Hepatocyte (in vitro differentiated cells): ENCODE measurements at regions not wholly inside any gene's neighbourhood (a gene's known extent, or its start where the extent isn't known, plus 50 kb on each side); places are given as distances from the start of the nearest gene placed in this dataset.

Experiments
- DNase-seq: peaks from one replicate; pipeline ENCODE4 v3.0.0-alpha.2; 2016; ENCODE audit warnings: low spot score
- H2AFZ ChIP-seq: fragments of 200-600 bp; sonication (generic); 2 replicates; pipeline ENCODE4 v1.6.0; 2016; ENCODE audit warnings: antibody characterized with exemption, mild to moderate bottlenecking
- H3K27ac ChIP-seq: fragments of 200-600 bp; sonication (generic); 2 replicates; pipeline ENCODE4 v1.5.1; 2016; ENCODE audit warnings: mild to moderate bottlenecking
- H3K27me3 ChIP-seq: fragments of 200-600 bp; sonication (generic); 2 replicates; pipeline ENCODE4 v1.6.1; 2016
- H3K36me3 ChIP-seq: fragments of 200-600 bp; sonication (generic); replicated peaks from 2 replicates; pipeline ENCODE4 v1.5.1; 2016; ENCODE audit warnings: low read depth; ENCODE audit not compliant: insufficient read depth
- H3K4me1 ChIP-seq: fragments of 200-600 bp; sonication (generic); 2 replicates; pipeline ENCODE4 v1.5.1; 2016; ENCODE audit warnings: mild to moderate bottlenecking, moderate library complexity; ENCODE audit not compliant: insufficient read depth
- H3K4me2 ChIP-seq: fragments of 200-600 bp; sonication (generic); 2 replicates; pipeline ENCODE4 v1.6.0; 2016
- H3K4me3 ChIP-seq: fragments of 200-600 bp; sonication (generic); 2 replicates; pipeline ENCODE4 v1.5.1; 2016; ENCODE audit warnings: mild to moderate bottlenecking
- H3K79me2 ChIP-seq: fragments of 200-600 bp; sonication (generic); 2 replicates; pipeline ENCODE4 v1.6.0; 2017; ENCODE audit warnings: mild to moderate bottlenecking
- H3K9me2 ChIP-seq: fragments of 200-600 bp; sonication (generic); replicated peaks from 2 replicates; pipeline ENCODE4 v1.6.0; 2017; ENCODE audit warnings: mild to moderate bottlenecking; ENCODE audit not compliant: insufficient read depth
- H3K9me3 ChIP-seq: fragments of 200-600 bp; sonication (generic); 2 replicates; pipeline ENCODE4 v1.5.1; 2016; ENCODE audit warnings: low read depth, mild to moderate bottlenecking
- H4K20me1 ChIP-seq: fragments of 200-600 bp; sonication (generic); 2 replicates; pipeline ENCODE4 v1.6.0; 2016; ENCODE audit warnings: mild to moderate bottlenecking; ENCODE audit not compliant: insufficient read depth, poor library complexity, severe bottlenecking
- EZH2 ChIP-seq: fragments of 200-600 bp; sonication (generic); IDR thresholded peaks from 2 replicates; pipeline ENCODE4 v1.6.1; 2016; ENCODE audit warnings: antibody characterized with exemption, mild to moderate bottlenecking, borderline replicate concordance
- EZH2phosphoT487 ChIP-seq: fragments of 200-600 bp; sonication (generic); IDR thresholded peaks from one replicate; pipeline ENCODE4 v1.6.1; 2018; ENCODE audit warnings: antibody characterized with exemption, mild to moderate bottlenecking, low read depth, moderate library complexity; ENCODE audit not compliant: unreplicated experiment, severe bottlenecking
- WGBS: methylation state at CpG from one replicate; pipeline ENCODE4 v1.1.6; 2016; ENCODE audit warnings: low lambda C conversion rate; ENCODE audit errors: missing lambda C conversion rate; 5-methylcytosine and 5-hydroxymethylcytosine counted together
- TF ChIP-seq, protein P1 (sequence below): fragments of 200-600 bp; sonication (generic); IDR thresholded peaks from 2 replicates; pipeline ENCODE4 v1.5.1; 2016; ENCODE audit warnings: antibody characterized with exemption, mild to moderate bottlenecking; ENCODE audit not compliant: poor library complexity

DNA sequence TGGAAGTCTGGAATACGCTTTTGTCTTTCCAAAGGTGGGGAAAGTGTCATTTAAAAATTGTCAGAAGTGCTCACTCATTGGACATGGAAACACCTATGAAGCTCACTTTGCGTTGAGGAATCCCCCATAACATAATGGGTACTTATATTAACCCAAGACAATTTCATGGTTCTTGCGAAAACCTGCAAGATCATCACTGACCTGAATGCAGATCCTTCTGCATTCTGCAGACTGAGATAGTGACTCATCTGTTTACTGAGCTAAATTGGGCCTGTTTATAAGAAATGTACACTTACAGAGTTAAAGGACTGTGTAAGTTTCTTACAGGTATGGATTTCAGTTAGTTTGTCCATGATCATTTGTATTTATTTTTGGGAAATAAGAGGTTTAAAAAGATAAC, 153.0 kb downstream of the HMHB1 start:
- no peak overlapping the region for H3K27ac ChIP-seq
- H3K4me1 ChIP-seq = no peaks in the 10 kb centered on the region
- TF ChIP-seq, protein P1, sequence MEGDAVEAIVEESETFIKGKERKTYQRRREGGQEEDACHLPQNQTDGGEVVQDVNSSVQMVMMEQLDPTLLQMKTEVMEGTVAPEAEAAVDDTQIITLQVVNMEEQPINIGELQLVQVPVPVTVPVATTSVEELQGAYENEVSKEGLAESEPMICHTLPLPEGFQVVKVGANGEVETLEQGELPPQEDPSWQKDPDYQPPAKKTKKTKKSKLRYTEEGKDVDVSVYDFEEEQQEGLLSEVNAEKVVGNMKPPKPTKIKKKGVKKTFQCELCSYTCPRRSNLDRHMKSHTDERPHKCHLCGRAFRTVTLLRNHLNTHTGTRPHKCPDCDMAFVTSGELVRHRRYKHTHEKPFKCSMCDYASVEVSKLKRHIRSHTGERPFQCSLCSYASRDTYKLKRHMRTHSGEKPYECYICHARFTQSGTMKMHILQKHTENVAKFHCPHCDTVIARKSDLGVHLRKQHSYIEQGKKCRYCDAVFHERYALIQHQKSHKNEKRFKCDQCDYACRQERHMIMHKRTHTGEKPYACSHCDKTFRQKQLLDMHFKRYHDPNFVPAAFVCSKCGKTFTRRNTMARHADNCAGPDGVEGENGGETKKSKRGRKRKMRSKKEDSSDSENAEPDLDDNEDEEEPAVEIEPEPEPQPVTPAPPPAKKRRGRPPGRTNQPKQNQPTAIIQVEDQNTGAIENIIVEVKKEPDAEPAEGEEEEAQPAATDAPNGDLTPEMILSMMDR = no peak
- no peak for TF ChIP-seq EZH2phosphoT487
- no peak for TF ChIP-seq EZH2
- no peak overlapping the region for H2AFZ ChIP-seq
- 87% methylated on average over 3 of the region's 3 CpGs for WGBS
- no peaks in the 10 kb centered on the region for H3K9me2 ChIP-seq
- H4K20me1 ChIP-seq = no peaks in the 10 kb centered on the region
- H3K9me3 ChIP-seq = no peaks in the 10 kb centered on the region
- H3K4me2 ChIP-seq = no peak overlapping the region
- no peaks in the 10 kb centered on the region for H3K27me3 ChIP-seq
- DNase-seq = peak; percentile 8
- no peak overlapping the region for H3K4me3 ChIP-seq
- no peaks in the 10 kb centered on the region for H3K79me2 ChIP-seq
- no peaks in the 10 kb centered on the region for H3K36me3 ChIP-seq

DNA sequence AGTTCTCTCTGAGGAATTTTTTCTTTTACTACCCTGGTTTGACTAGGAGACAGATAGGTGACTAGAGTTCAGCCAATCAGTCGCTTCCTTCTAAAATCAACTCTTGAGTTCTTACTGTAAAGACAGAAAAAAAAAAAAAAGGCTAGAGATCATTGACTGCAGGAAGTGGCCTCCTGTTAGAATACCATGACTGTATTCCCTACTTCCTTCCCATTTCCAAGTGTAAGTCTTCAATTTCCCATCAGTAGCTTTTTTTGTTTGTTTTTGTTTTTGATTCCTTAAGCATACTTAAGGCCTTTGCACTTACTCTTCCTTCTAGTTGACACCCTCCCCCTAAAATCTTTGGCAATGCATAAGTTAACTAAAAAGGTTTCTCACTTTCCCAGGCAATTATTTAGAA, 154.3 kb downstream of the HMHB1 start:
- no peak overlapping the region for H3K4me3 ChIP-seq
- no peaks in the 10 kb centered on the region for H3K9me2 ChIP-seq
- H3K4me2 ChIP-seq = no peak overlapping the region
- H3K79me2 ChIP-seq = no peaks in the 10 kb centered on the region
- DNase-seq = no peak
- H3K27me3 ChIP-seq = no peaks in the 10 kb centered on the region
- no peaks in the 10 kb centered on the region for H3K36me3 ChIP-seq
- H4K20me1 ChIP-seq = no peaks in the 10 kb centered on the region
- no peak overlapping the region for H2AFZ ChIP-seq
- H3K9me3 ChIP-seq = no peaks in the 10 kb centered on the region
- WGBS = 93% methylated on average over 1 of the region's 1 CpG
- no peak for TF ChIP-seq EZH2
- TF ChIP-seq EZH2phosphoT487 = no peak
- TF ChIP-seq, protein P1 = no peak
- H3K27ac ChIP-seq = no peak overlapping the region
- H3K4me1 ChIP-seq = no peaks in the 10 kb centered on the region

DNA sequence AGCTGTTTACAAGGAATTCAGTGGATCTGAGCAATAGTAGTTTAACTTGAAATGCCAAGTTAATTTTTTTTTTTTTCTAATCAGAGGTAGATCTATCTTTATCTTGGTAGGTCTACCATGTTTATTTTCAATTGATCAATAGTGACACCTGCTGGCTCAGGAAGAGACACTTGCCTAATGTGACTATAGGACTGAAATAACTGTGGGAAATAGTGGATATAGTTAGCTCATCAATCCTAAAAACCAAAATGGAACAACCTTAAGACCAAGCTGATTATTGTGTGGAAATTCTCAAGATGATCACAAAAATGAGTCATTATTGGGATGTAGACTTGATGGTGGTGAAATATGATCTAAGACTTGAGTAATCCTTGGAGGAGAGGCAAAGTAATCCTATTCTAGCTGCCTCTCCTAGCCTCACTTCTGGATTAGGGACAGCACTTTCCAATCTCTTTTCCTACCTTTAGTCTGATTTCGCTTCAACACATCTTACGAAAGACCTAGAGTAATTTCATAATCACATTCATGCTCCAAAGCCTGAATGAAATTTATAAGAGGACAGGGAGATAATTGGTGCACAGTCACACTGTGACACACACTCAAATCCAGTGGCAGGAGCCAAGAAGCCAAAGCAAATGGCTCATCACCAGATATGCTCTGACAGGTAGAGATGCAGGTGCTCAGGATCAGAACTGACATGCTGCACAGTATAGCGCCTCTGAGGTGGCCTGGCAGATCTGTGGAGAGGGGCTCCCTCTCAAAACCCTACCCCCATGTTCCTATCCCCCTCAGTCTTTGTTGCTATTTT, 156.3 kb downstream of the HMHB1 start:
- TF ChIP-seq EZH2 (no peak), EZH2phosphoT487 (no peak)
- TF ChIP-seq, protein P1 = peak; percentile 57
- Histone ChIP-seq H2AFZ (no peak overlapping the region), H3K27ac (no peak overlapping the region), H3K36me3 (no peaks in the 10 kb centered on the region), H3K27me3 (no peaks in the 10 kb centered on the region), H3K9me3 (no peaks in the 10 kb centered on the region), H3K4me2 (no peak overlapping the region), H3K79me2 (no peaks in the 10 kb centered on the region), H3K9me2 (no peaks in the 10 kb centered on the region), H3K4me1 (no peaks in the 10 kb centered on the region), H3K4me3 (no peak overlapping the region), H4K20me1 (no peaks in the 10 kb centered on the region)
- peak; percentile 41 for DNase-seq
- WGBS = 91% methylated on average over 3 of the region's 3 CpGs
